GM19467 (cell line): ENCODE measurements at regions not wholly inside any gene's neighbourhood (a gene's known extent, or its start where the extent isn't known, plus 50 kb on each side); places are given as distances from the start of the nearest gene placed in this dataset.

Source experiments
- ATAC-seq: cut with Tn5 transposase; IDR thresholded peaks from one replicate; pipeline ENCODE4 v1.9.1; 2021; ENCODE audit warnings: mild to moderate bottlenecking, moderate library complexity; ENCODE audit not compliant: unreplicated experiment

GRCh38 chr1:244974106-244974505 is 109.8 kb upstream of the HNRNPU start:
- no peak for ATAC-seq

DNA sequence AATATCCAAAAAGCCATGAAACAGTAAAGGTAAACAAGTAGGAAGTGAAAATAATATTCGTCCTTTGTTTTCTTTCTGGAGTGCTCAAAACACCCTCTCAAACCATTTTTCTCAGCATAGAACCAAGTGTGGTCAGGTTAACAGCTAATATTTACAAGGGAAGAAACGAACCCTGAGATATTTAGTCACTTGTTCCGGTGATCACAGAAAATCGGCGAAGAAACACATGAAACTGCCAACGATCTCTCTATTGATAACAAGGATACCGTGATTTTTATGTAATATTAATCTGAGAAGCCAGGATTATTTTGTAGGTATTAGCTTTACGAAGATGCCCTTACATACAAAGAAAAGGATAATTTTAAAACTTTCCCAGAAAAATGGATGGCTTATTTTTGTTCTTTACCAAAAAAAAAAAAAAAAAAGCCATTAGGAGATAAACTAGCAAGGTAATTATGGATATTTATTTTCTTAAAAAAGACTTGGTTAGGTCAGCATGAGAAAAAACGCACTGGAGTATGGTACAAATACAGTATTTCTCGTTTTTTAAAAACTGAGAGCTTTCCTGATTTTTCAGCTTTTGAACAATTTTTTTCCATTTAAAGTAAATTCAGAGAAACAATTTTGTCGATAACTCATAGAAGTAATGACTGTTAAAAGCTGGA is 107.3 kb upstream of the HNRNPU start:
- no peak for ATAC-seq

GRCh38 chr1:244970744-244971551 is 106.6 kb upstream of the HNRNPU start:
- peak; percentile 72 for ATAC-seq

- ATAC-seq = peak; percentile 68
Observed at GRCh38 chr1:244970236-244970743, 105.9 kb upstream of the HNRNPU start.

- peak; percentile 23 for ATAC-seq
Observed at GRCh38 chr1:244969355-244970235, 105.3 kb upstream of the HNRNPU start.

- ATAC-seq = no peak
Observed at GRCh38 chr1:244968881-244969280, 104.5 kb upstream of the HNRNPU start.

DNA sequence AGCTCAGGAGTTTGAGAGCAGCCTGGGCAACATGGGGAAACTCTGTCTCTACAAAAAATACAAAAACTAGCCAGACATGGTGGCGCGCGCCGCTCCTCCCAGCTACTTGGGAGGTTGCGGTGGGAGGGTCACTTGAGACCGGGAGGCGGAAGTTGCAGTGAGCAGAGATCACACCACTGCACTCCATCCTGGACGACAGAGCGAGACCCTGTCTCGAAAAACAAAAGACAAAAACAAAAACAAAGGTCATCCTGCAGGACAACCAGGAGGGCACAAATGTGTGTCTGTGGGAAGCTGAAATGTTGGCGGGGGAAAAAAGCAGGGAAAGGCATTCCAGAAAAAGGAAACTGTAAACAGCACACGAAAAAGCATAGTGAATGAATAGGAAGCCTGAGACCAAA is 104.1 kb upstream of the HNRNPU start:
- no peak for ATAC-seq

GRCh38 chr1:244967159-244967558 is 102.8 kb upstream of the HNRNPU start:
- no peak for ATAC-seq

GRCh38 chr1:244965185-244966030 is 101.1 kb upstream of the HNRNPU start:
- no peak for ATAC-seq

GRCh38 chr1:244964112-244964971 is 100.0 kb upstream of the HNRNPU start:
- no peak for ATAC-seq

- no peak for ATAC-seq
Observed at GRCh38 chr1:244963231-244963826, 99.0 kb upstream of the HNRNPU start.

DNA sequence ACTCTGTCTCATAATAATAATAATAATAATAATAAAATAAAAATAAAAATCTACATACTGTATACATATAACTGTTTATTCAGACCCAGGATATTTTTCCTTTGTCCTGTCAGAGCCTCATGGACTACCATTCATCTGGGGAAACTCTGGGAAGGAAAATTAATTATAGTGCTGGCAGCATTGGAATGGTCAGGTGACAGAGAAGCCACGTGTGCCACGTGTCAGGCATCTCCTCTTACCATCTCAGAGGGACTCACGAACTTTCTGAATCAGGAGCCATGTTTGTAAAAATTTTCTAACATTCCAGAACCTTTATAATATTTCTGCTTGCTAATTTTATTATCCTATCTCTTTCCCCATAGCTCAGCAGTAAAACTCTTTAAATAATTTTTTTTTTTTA is 97.8 kb upstream of the HNRNPU start:
- ATAC-seq = no peak

GRCh38 chr1:244960904-244961303 is 96.6 kb upstream of the HNRNPU start:
- ATAC-seq = no peak

- ATAC-seq = no peak
Observed at GRCh38 chr1:244958593-244958992, 94.2 kb upstream of the HNRNPU start.

DNA sequence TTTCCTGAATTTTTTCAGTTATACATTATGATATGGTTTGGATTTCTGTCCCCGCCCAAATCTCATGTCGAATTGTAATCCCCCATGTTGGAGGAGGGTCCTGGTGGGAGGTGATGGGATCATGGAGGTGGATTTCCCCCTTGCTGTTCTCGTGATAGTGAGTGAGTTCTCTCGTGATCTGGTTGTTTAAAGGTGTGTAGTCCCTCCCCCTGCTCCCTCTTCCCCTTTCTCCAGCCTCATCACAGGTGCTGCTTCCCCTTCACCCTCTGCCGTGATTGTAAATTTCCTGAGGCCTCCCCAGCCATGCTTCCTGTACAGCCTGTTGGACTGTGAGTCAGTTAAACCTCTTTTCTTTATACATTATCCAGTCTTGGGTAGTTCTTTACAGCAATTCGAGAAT is 93.2 kb upstream of the HNRNPU start:
- no peak for ATAC-seq

DNA sequence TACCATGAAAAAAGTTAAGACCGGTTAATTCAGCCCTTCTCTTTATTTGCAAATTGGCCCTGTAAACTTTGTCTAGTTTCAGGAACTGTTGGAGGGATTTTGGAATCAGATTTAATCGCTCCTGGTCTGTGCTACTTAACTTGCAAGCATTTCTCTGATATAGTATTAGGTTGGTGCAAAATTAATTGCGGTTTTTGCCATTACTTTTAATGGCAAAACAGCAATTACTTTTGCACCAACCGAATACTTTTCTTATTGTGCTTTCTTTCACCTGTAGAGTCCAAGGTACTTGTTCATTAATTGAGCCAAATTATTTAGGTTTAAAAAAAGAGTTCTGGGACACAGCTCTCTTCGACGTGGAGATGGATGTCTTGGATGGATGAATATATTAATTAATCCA is 92.8 kb upstream of the HNRNPU start:
- ATAC-seq = no peak

- ATAC-seq = no peak
Observed at GRCh38 chr1:244955661-244956060, 91.3 kb upstream of the HNRNPU start.

DNA sequence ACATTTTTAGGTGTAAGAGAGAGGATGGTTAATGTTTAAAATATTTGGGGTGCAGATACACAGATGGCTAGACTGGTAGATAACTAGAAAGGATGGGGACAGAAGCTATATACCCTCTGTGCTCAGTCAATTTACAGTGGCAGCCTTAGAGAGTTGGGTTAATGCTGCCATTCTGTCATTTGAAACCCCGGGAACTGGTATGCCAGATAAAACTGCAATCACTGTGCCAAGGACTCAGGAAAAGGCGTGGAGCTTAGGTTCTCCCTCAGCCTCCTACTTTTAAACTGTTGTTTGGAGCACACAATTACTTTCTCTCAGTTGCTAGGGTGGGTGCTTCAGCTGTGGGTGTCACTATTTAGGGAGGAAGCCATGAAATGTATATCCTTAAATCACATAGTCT is 90.0 kb upstream of the HNRNPU start:
- ATAC-seq = no peak

DNA sequence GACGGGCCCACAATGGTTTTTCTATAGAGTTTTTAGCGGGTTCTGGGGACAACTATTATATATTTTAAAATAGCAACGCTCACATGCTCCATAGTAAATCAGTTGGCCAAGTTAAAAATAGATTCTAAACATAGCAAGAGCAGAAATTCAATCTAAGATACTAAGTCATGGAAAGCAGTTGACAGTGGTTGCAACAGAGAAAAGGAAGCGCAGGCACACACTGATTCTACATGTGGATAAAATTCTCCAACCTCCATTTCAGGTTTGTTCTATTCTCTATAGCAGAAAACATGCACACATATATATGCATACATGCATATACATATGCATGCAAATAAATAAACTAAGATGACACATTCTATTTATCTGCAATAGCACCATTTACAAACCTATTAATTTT is 89.6 kb upstream of the HNRNPU start:
- no peak for ATAC-seq
